GM21619 (cell line): ENCODE measurements at regions not wholly inside any gene's neighbourhood (a gene's known extent, or its start where the extent isn't known, plus 50 kb on each side); places are given as distances from the start of the nearest gene placed in this dataset.

ENCODE experiments used
- ATAC-seq: cut with Tn5 transposase; IDR thresholded peaks from one replicate; pipeline ENCODE4 v1.9.1; 2021; ENCODE audit not compliant: unreplicated experiment

- ATAC-seq: no peak
Measured at GRCh38 chr12:88251798-88252197, 109.7 kb downstream of the TMTC3 start.

DNA sequence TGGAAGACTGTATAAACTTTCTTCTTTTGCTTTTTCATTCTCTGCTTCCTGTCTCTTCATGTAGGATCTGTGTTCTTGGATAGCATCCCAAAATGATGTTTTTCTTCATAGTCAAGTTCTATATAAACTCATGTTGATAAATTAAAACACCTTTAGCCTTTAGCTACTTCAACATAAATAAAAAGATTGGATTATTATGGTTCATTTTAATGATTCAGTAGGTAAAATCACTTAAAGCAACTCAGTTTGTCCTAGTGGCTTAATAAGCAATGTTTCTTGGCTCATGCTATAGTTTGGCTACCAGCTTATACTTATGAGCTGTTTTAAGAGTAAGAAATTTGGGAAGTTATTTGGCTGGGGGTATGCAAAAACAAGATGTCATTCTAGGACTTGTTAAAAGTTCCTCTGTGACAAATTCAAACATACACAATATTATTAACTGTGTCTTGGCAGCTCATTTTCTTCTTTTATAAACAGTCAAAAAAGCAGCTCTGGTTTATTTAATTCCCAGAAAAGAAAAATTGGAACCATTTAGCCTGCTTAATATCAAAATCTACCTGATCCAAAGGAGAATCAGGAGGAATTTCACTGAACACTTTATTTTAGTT, 111.4 kb downstream of the TMTC3 start:
- no peak for ATAC-seq

- ATAC-seq: no peak
Measured at GRCh38 chr12:88255224-88255623, 113.1 kb downstream of the TMTC3 start.

DNA sequence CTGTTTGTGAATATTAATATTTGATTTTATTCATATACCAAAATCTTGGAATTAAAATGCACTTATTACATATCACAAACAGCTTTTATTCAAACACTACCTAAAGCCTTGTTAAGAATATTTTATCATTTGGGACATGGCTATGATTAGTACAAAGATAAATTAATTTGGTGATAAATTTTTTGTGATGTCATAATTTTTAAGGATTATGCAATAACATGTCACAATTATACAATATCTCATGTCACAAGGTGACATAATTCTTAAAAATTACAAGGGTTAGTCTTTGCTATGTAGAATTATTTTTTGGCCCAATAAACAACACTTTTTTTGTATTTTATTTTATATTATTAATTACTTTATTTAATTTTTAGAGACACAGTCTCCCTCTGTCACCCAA, 113.7 kb downstream of the TMTC3 start:
- no peak for ATAC-seq

DNA sequence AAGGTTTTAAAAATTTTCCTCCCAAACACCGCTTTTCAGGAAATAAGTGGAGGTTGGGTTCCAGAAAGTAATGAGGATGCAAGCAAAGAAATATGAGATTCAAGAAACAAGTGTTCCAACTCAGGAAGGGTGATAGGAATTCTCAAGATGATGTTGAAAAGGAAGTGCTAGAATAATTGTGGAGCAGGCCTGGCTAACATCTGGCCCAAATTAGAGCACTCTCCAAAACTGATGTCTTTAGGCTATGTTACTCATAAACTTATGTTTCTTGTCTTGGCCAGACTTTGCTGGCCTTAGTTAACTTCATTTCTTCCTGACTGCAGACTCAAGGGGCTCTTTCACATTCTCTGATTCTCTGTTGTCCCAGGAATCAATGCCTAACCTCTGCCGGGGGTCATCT, 116.3 kb downstream of the TMTC3 start:
- no peak for ATAC-seq

GRCh38 chr12:88266806-88267360, 124.8 kb downstream of the TMTC3 start:
- no peak for ATAC-seq

GRCh38 chr12:88267630-88268029, 125.5 kb downstream of the TMTC3 start:
- no peak for ATAC-seq

DNA sequence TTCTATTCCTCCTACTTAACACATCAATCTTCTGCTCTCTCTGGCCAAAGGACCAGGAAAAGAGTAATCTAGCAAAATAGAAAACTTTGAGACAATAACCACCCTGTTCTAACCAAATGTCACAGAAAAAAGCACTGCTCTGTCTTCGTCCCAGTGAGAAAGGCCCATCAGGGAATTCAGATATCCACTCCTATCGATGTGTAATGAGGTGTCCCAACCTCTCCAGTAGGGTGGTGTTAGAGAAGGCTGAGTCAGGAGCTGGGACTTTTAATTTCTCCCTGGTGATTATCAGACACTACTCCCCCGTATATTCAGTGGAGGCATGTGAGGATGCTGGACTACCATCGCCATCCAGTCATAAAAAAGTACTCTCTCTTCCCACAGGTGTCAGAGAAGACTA, 130.3 kb downstream of the TMTC3 start:
- ATAC-seq: no peak

GRCh38 chr12:88273450-88273849, 131.3 kb downstream of the TMTC3 start:
- ATAC-seq: no peak

DNA sequence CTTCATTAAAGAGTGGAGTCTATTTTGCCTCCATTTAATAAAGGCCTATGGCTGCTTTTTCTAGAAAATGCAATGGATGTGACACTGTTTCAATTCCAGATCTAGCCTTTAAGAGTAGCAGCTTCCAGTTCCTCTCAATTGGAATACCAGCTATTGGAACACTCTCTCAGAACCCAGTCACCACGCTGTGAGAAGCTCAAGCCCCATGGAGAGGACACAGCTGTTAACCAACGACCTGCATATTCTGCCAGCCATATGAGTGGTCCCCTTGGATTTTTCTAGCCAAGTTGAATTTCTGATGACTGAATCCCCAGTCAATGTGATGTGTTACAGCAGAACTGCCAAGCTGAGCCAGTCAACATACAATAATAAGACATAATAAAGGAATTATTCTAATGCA, 131.8 kb downstream of the TMTC3 start:
- ATAC-seq: no peak

GRCh38 chr12:88291498-88292131, 149.5 kb downstream of the TMTC3 start:
- ATAC-seq: no peak

GRCh38 chr12:88298014-88298682, 156.0 kb downstream of the TMTC3 start:
- no peak for ATAC-seq

DNA sequence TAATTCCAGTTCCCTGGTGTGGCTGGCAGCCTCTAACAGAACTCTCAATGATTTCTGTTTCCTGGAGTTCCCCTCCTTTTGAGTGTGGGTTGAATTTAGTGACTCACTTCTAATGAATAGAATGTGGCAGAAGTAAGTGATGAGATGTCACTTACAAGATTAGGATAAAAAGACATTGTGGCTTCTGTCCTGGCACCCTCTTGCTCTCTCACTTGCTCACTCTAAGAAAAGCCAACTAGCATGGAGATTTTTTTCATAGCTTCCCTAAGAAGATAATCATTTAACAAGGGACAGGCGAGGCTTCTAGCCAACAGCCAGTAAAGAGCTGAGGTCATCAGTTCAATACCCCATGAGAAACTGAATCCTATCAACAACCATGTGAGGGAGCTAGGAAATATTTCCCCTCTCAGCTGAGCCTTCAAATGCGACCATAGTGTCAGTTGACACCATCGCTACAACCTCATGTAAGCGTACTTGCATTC, 156.7 kb downstream of the TMTC3 start:
- ATAC-seq: peak; percentile 28

DNA sequence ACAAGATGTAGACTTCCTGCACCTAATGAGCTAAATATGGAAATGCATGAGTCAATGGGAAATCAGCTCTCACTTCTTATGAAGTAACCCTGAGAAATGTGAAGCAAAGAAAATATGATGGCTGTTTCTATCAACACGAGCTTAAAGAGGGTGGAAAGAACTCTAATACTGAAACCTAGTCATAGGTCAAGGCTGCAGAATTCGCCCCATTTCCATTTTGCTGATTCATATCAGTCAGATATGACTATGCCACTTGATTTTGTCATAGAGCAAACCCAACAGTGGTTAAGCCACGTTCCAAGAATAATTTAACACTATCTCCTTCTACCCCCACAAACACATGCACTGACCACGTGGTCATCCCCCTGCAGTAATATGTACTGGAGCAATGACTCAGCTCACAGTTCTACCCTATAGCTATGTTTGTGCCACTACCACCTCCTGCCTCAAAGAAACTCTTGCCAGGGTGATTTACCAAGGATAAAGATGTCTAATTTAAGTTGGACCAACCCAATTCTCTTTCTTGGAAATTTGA, 157.5 kb downstream of the TMTC3 start:
- ATAC-seq: peak; percentile 89

DNA sequence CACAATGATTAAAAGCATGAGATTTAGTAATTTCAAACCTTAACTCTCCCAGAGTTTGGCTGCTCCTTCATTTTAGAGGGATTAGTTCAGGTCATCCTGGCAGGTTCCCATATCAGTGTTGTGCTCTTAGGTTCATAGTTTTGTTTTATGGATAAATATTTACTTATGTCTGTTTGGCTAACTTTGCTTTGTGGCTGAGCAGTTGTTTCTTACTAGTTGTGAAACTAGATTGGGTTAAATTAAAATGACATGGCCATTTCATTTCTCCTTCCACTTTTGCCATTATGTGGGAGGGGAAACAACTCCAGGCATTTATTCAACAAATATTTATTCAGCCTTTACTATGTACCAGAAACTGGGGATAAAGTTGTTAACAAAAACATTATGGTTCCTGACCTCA, 158.8 kb downstream of the TMTC3 start:
- ATAC-seq: no peak

DNA sequence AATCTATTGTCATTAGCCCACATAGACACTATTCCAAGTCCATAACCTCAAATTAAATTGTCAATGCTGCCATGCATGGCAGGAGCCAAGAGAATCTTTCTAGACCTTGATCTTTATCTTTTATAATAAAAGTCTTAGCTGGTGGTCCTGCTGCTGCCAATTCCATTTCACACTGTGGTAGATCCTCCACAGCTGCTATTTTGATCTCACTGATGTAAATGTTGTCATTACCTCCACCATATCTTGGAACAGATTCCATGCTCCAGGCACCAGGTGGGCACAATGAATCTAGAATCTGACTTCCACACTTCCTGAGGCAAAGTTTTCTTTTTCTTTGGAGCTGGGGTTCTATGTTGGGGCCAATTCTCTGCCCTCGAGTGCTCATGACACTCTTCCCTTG, 161.2 kb downstream of the TMTC3 start:
- no peak for ATAC-seq

GRCh38 chr12:88305254-88305890, 163.3 kb downstream of the TMTC3 start:
- no peak for ATAC-seq

GRCh38 chr12:88306471-88307069, 164.5 kb downstream of the TMTC3 start:
- no peak for ATAC-seq

- ATAC-seq: no peak
Measured at GRCh38 chr12:88307961-88308360, 165.9 kb downstream of the TMTC3 start.

DNA sequence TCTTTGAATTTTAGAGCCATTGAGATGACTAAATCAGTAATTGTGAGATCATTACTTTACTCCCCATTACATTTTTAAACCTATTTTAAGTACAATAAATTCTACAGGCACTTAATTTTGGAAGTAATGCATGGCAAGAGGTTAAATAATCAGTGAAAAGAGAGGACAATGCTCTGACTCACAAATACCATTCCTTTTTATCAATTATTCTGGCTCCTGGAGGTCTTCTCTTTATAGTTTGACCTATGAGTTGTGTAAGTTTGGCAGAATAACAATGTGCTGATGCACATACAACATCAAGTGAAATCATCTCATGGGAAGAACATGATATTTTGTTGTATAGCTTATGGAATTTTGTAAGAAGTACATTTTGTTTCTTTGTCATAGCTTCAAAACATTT, 166.7 kb downstream of the TMTC3 start:
- no peak for ATAC-seq

GRCh38 chr12:88309546-88309945, 167.4 kb downstream of the TMTC3 start:
- ATAC-seq: no peak
